NCI-H2029 (cell line): ENCODE measurements at regions not wholly inside any gene's neighbourhood (a gene's known extent, or its start where the extent isn't known, plus 50 kb on each side); places are given as distances from the start of the nearest gene placed in this dataset.

Experiments used
- DNase-seq: peaks from one replicate; lab custom pipeline; 2025; lab: John Stamatoyannopoulos, UW

DNA sequence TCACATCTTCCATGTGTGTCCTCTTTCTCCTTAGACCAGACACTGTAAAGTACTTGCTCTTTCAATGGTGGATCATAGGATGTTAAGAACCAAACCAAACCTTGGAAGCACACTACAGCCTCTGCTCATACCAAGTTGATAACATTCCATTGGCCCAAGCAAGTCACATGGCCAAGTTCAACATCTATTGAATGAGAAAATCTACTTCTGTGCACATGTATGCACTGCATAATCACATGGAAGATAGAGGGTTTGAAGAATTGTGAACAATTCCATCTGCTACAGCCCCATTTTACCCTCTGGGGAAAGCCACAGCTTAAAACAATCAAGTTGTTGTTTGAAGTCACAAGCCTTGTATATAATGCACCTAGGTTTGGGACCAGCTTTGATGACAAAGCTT is 68.2 kb downstream of the MFAP3 start:
- DNase-seq = no peak

DNA sequence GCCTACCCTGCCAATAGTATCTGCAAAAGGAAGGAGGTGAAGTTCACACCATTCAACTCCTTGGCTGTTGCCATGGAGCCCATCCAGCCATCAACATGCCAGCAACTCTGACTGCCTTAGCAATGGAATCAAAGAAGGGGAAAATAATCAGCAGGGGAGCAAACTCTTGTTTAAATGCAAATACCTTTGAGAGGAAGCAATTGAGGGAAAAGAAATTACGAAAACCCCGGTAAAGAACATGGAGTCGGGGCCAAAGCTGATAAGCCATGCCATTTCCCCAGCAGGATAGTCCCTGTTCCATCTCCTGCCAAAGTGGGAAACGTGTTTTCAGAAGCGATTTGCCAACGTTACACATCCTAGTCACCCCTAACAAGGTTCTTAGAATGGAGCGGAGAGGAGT is 69.0 kb downstream of the MFAP3 start:
- no peak for DNase-seq

DNA sequence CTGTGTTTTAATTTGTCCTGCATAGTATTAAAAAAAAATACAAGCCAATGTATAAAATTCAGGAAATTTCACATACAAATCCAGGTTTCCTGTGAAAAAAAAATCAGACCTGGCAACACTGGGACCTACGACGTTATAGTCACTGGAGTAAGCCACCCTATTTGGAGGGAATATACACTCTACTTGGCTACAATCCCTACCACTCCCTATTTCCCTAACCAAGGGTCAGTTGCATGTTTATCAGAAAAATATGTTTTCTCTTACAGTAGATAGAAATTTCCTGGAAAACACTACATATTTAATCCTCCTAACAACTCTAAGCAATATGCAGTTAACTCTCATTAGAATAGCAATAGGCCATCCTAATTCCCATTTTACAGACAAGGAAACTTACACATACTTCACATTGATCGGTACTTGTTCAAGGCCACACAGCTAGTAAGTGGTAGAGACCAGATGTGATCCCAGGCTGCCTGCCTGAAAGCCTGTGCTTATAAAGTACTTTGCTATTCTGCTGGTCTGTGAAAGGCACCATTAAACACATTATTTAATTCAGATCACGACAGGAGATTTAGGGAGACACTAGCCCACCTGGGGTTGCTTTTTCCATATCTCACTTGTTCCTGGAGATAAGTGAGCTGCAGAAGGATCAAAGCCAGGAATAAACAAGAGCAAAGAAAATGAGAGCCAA is 70.8 kb downstream of the MFAP3 start:
- no peak for DNase-seq

DNA sequence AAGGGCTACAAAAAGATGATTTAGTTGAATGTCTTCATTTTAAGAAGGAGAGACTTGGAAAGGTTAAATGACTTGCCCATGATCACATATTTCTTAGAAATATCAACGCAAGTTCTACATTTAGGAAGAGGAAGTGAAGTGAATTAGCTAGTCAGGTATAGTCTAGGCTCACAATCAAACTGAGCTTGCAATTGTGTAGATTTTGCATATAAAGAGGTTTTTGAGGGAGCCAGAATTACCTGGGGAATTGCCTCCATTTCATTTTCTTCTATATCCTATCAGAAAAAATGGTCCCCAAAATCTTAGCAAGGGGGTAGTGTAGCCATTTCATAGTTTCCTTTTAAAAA is 71.3 kb downstream of the MFAP3 start:
- no peak for DNase-seq

DNA sequence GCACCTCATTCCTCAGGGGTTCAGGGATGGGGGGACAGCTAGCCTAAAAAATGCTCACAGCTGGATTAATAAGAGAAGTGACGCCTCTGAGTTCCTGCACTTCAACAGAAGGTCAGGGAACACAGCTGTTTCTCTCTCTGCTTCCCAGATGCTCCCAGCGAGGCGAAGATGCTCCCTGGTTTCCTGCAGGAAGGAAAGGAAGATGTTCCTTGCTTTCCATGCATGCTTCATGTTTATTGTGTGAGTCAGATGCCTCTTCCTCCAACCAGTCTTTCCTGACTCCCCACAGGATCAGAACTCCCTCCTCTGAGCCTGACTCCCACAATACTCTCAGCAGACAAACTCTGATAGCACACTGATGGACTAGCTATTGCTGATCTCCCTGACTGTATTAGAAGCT is 71.9 kb downstream of the MFAP3 start:
- no peak for DNase-seq

DNA sequence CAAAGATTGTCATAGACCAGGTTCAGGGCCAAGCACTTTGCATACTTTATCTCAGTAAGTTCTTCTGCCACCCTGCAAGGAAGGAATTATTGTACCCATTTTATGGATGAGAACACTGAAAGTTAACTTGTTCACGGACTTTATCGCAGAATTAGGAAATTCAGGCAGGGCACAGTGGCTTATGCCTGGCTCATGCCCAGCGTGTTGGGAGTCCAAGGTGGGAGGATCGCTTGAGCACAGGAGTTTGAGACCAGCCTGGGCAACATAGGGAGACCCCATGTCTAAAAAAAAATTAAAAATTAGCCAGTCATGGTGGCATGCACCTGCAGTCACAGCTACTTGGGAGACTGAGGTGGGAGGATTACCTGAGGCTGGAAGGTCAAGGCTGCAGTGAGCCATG is 72.4 kb downstream of the MFAP3 start:
- no peak for DNase-seq

DNA sequence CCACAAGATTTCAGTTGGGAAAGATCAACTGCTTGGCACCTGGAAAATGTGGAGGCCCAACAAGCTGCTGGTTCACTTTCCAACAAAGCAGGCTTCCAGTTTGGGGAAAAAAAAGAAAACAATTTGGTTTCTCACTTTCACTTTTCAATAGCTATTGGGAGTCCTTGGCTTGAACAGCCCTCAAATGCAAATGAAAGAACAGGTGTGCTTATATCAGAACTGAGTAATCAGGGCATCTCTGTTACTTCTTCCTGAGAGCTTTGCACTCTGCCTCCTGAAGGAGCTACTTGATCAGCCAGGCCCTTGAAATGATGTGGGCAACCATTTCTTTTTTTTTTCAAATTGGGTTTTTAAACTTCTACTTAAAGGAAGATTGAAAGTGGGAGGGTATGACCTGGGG is 73.5 kb downstream of the MFAP3 start:
- no peak for DNase-seq

DNA sequence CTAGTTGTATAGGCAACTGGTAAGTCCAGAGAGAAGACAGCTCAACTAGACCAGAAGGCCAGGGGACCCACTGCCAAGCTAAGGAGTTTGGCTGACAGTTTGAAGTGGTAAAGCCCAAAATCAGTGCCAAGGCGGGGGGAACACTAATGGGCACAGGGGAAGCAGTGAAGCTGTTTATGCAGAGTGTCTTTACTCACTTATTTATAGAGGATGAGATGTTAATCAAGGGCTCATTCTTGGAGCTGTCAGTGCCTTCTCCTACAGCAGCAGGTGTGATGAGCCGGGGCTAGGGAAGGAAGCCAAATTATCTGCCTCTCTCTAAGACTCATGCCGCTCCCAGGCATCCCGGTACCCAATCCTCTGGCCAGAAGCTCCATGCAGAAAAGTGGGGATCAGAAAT is 75.2 kb upstream of the GALNT10 start:
- no peak for DNase-seq

DNA sequence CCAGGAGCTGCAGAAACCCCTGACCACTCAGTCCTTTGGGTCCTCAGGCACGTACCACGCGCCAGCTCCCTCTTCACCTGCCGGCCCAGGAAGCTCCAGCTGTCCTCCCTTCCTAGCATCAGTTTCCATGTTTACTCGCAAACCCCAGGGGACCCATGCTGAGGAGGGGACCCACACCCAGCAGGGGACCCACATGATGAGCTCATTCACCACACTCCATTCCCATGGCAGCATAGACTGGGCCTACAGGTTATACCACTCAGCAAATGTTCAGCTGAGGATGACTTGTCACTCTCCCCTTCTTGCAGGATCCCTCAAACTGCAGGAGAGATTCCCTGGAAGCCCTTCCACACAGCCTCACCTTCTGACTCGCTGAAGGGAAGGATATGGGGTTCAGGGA is 73.5 kb upstream of the GALNT10 start:
- no peak for DNase-seq

DNA sequence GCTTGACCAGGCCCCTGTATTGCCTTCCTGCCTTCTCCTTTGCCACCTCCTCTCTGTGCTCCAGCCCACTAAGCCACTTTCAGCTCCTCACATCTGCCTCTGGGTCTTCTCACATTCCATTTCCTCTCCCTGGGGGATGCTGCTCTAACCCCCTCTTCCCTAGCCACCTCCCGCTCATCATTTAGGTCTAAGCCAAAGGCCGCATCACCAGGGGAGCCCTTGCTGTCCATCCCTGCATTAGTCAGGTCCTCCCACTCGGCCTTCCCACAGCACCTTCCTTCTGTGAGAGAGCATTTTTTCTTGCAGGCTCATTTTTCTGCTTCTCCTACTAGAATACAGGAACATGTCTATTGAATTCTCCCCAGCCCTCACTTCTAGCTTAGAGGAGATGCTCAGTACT is 72.6 kb upstream of the GALNT10 start:
- DNase-seq = no peak

DNA sequence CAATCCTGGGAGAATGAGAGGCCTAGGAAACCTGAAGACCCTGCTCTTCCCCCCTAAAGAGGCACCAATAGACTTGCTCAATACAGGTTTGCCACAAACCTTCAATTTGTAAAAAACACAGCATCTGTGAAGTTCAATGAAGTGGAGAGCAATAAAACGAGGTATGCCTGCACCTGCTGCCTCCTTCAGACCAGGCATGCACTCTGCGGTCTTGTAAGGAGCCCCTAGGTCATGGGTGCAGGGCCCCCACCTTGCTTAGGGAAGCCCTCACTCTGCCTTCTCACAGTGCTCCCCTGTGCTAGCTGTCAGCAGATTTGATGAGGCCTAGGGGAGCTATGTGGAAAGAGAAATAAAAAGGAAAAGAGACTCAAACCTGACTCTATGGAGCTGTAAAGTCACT is 72.1 kb upstream of the GALNT10 start:
- no peak for DNase-seq

DNA sequence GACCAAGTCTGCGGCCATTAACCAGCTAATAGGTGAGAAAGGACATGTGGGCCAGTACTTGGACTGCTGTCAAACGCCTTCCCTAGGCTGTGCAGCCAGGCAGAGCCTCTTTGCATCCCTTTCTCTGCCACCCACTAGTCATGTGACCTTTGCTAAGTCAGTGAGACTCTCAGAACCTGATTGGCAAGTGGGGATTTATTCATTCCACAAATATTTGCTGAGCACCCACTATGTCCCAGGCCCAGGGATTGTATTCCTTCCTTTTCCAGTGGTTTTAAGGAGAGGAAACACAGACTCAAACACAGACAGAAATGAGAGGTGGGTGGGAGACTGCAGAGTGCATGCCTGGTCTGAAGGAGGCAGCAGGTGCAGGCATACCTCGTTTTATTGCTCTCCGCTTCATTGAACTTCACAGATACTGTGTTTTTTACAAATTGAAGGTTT is 71.6 kb upstream of the GALNT10 start:
- DNase-seq = peak; percentile 86

DNA sequence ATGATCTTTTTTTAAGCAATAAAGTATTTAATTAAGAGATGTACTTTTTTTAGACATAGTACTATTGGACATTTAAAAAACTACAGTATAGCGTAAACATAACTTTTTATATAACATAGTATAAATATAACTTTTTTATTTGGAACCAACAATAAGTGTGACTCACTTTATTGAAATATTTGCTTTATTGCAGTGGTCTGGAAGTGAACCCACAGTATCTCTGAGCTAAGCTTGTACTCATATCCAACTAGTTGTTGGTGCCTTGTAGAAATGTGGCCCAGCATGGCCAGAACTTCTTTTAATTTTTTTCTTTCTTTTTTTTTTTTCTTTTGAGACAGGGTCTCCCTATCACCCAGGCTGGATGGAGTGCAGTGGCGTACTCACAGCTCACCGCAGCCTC is 61.5 kb upstream of the GALNT10 start:
- DNase-seq = no peak

DNA sequence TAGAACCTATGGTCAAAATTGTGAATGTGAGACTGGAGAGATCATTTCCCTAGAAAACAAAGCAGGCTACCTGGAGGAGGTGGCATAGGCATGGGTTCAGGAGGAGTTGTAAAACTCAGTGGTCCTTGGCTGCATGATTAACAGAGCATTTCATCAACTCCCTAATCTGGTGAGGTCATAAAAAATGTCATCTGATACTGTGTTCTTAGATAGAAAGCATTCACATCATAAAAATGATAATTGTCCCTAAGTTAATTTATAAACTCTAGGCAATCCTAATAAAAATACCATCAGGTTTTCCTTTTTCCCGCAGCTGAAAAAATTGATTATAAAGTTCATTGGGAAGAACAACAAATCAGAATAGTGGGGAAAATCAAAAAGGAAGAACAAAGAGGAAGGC is 60.6 kb upstream of the GALNT10 start:
- no peak for DNase-seq

DNA sequence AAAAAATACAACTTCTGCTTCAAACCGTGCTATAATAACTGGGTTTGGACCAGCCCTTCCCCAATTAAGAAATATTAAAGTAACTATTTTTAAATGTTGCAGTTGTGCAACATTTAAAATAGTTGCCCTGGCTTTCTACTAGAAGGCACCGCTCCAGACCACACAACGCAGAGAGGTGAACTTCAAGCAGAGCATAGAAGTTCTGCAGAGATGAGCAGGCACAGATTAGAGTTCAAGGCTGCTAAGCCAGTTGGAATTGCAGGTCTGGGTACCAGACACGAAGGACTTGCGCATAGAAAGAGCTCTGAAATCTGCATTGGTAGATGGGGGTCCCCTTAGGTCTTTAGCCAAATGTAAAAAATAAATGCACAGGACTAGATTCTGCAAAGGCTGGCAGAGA is 58.7 kb upstream of the GALNT10 start:
- DNase-seq = no peak

DNA sequence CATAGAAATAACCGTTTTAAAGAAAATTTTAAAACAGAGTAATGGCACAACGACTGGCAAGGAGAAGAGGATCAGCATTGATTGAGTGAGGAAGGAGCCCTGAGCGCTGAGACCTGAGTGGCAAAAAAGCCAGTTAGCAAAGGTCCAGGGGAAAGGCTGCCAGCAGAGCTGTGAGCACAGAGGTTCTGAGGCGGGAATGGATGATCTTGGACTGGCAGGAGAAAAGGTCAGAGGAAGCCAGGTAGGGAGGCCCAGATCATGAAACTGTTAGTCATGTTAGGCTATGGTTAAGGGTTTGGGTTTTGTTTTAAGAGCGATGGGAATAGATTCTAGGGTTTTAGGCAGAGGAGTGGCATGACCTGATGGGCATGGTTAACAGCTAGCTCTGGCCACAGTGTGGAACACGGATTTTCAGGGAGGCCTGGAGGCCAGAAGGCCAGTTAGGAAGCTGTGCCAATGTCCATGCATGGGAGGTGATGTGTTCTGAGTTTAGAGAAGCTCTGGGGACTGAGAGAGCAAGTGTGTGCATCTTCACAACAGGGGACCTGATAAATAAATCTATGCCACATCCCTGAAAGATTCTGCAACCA is 57.7 kb upstream of the GALNT10 start:
- DNase-seq = no peak

DNA sequence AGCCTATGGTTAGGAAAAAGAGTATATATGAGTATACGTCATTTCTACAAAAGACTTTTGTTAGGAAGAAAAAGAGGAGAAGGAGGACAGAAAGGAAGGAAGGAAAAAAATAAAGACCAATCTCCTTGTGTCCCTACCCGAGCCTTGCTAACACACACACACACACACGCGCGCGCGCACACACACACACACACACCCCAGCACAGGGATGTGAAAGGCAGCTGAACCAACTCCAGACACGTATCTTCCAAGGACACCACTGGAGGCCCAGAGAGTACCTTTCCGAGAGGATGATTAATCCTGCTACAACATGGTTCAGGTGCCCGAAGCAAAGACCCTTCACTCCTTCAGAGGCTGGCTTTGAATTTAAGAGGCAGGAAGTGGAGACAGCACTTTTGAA is 56.9 kb upstream of the GALNT10 start:
- DNase-seq = no peak

DNA sequence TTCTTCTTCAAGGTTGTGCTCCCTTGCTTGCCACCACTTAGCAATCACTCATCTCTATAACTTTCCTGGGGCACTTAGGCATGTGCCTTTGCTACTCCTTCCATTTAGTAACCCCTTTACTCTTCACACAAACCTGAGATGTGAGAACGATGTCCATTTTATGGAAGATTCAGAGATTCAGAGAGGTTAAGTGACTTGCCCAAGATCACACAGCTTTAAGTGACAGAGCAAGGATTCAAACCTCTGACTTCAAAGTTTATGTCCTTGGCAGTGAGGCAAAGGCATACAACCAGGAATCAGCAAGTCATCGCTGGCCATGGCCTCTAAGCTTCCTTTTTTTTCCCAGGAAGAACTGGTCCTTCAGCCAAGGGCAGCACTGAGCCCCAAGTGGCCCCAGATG is 56.0 kb upstream of the GALNT10 start:
- DNase-seq = no peak

DNA sequence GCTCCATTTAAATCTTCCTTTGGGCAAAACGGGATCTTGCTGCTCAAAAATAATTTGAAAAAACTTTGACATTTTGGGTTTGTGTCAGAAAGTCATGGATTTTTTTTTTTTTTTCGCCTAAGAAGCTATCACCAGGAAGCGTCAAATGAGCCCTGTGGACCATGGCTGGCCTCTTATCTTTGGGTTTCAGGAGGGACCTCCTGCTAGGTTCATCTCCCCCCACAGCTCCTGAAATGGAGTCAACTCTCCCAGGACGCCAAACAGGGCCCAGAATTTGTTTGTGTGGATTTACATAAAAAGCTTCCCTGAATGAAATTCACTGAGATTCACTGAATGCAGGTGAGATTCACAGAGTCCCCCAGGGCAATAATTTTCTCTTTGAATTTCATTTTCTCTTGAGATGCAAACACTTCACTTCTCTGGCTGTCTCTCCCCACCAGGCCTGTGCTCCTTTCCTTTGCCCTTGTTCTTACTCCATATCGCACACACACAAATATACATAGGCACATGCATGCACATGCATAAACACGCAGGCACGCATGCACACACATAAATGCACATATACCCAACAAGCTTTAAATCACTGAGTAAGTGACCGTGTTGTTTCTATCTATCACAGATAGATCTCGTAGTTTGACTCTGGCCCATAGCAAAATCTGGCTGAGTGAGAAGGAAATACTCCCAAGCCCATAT is 55.3 kb upstream of the GALNT10 start:
- DNase-seq = no peak

DNA sequence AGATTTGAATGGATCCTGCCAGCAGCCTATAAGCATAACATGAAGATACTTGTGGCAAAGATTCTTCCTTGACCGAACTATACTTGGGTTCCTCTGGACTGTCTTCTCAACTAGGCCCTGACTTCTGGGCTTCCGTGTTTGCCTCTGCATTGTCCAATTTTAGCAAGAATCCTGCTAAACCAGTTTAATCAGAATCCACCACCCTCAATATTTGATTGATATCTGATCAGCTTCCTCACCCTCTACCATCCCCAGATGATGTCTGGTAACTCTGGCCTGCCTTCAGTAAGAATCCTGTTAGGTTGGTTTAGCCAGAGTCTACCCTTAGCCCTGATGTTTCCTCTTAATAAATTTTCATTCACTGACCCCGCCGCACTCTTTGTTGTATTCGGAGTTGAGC is 54.4 kb upstream of the GALNT10 start:
- DNase-seq = no peak

DNA sequence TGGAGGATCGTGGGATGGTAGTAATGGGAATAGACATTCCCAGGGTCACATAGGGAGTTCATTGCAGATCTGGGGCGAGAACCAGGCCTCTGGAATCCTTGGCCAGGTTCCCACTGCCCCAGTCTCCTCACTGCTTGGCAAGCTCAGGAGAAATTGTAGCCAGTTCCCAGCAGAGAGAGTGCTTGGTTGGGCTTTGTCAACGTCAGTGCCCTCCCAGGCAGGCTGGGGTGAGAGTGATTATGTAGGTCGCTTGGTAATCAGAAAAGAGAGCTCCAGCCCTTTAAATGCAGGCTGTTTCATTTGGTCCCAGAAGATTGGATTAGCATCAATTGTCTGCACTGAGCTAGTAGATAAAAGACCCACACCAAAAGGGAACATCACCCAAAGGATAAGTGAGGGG is 51.8 kb upstream of the GALNT10 start:
- peak; percentile 34 for DNase-seq

DNA sequence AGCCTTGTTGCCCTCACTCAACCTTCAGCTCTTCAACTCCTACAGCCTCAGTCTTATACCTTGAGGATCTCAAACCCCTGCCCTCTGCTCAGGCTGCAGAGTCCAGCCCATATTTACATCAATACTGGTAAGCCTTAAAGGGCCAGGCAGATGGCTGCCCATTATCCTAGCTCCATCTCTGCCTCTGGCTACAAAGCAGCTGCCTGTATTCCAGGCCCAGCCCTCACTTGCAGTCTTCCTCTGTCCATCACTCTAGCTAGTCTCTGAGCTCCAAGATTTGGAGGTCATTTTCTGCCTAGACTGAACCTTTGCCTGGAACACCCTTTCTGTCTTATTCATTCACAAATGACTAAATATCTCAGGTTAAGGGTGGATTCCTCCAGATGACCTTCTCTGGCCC is 50.2 kb upstream of the GALNT10 start:
- no peak for DNase-seq
